ENCODE measurements at regions not wholly inside any gene's neighbourhood (a gene's known extent, or its start where the extent isn't known, plus 50 kb on each side); places are given as distances from the start of the nearest gene placed in this dataset.

- no peak overlapping the region for H3K4me3 ChIP-seq (ENCODE audit: low read length)
- Mint-ChIP-seq H3K36me3 (peaks cover 0 to 1% (median 0%) of the 10 kb centered on the region in 3 donors), H3K4me1 (no peaks in the 10 kb centered on the region), H3K4me3 (no peak overlapping the region), H3K9me3 (peaks cover 0 to 6% (median 4%) of the 10 kb centered on the region in 5 donors), H3K27ac (no peak overlapping the region), H3K27me3 (no peaks in the 10 kb centered on the region)
- ChIA-PET CTCF (no interaction called here), POLR2A (no interaction called here)
- H3K27ac ChIP-seq (ENCODE audit: low read depth, low read length), result no peak overlapping the region
- H3K36me3 ChIP-seq (ENCODE audit: insufficient read depth, low read length), result no peaks in the 10 kb centered on the region
- H3K9me3 ChIP-seq (ENCODE audit: low read length), result no peaks in the 10 kb centered on the region
- no peaks in the 10 kb centered on the region for H3K27me3 ChIP-seq (ENCODE audit: insufficient read depth, low read length, poor library complexity, severe bottlenecking)
- H3K4me1 ChIP-seq (ENCODE audit: insufficient read depth, low read length), result no peaks in the 10 kb centered on the region
- DNase-seq, result no peak
Measured at GRCh38 chr15:46872286-46872980, 844.9 kb upstream of the SEMA6D start.

- Histone ChIP-seq H3K4me3 (ENCODE audit: low read length) (no peak overlapping the region), H3K27me3 (ENCODE audit: insufficient read depth, low read length, poor library complexity, severe bottlenecking) (no peaks in the 10 kb centered on the region), H3K36me3 (ENCODE audit: insufficient read depth, low read length) (no peaks in the 10 kb centered on the region), H3K9me3 (ENCODE audit: low read length) (no peaks in the 10 kb centered on the region), H3K4me1 (ENCODE audit: insufficient read depth, low read length) (no peaks in the 10 kb centered on the region), H3K27ac (ENCODE audit: low read depth, low read length) (no peak overlapping the region)
- DNase-seq, result no peak
- Mint-ChIP-seq H3K4me1 (no peaks in the 10 kb centered on the region), H3K4me3 (no peak overlapping the region), H3K36me3 (peaks cover 0 to 1% (median 0%) of the 10 kb centered on the region in 3 donors), H3K27me3 (no peaks in the 10 kb centered on the region), H3K27ac (no peak overlapping the region), H3K9me3 (peaks cover 0 to 5% (median 4%) of the 10 kb centered on the region in 5 donors)
- CTCF ChIA-PET, result no interaction called here
- POLR2A ChIA-PET, result no interaction called here
Measured at GRCh38 chr15:46872981-46873330, 844.3 kb upstream of the SEMA6D start.

GRCh38 chr15:46879032-46879770 lies 838.1 kb upstream of the SEMA6D start:
- Histone ChIP-seq H3K27me3 (ENCODE audit: insufficient read depth, low read length, poor library complexity, severe bottlenecking) (no peaks in the 10 kb centered on the region), H3K4me1 (ENCODE audit: insufficient read depth, low read length) (no peaks in the 10 kb centered on the region), H3K4me3 (ENCODE audit: low read length) (no peak overlapping the region), H3K9me3 (ENCODE audit: low read length) (no peaks in the 10 kb centered on the region), H3K27ac (ENCODE audit: low read depth, low read length) (no peak overlapping the region), H3K36me3 (ENCODE audit: insufficient read depth, low read length) (no peaks in the 10 kb centered on the region)
- H3K36me3 Mint-ChIP-seq, result peaks cover 0 to 1% (median 0%) of the 10 kb centered on the region in 3 donors
- H3K4me3 Mint-ChIP-seq, result no peak overlapping the region
- no peak for DNase-seq
- H3K27me3 Mint-ChIP-seq, result no peaks in the 10 kb centered on the region
- ChIA-PET POLR2A (no interaction called here), CTCF (no interaction called here)
- peaks cover 0 to 28% (median 12%) of the 10 kb centered on the region in 5 donors for H3K9me3 Mint-ChIP-seq
- no peaks in the 10 kb centered on the region for H3K4me1 Mint-ChIP-seq
- H3K27ac Mint-ChIP-seq, result no peak overlapping the region

GRCh38 chr15:46880791-46881190 lies 836.5 kb upstream of the SEMA6D start:
- no peak overlapping the region for H3K4me3 Mint-ChIP-seq
- Histone ChIP-seq H3K9me3 (ENCODE audit: low read length) (no peaks in the 10 kb centered on the region), H3K36me3 (ENCODE audit: insufficient read depth, low read length) (no peaks in the 10 kb centered on the region), H3K4me3 (ENCODE audit: low read length) (no peak overlapping the region), H3K4me1 (ENCODE audit: insufficient read depth, low read length) (no peaks in the 10 kb centered on the region), H3K27me3 (ENCODE audit: insufficient read depth, low read length, poor library complexity, severe bottlenecking) (no peaks in the 10 kb centered on the region), H3K27ac (ENCODE audit: low read depth, low read length) (no peak overlapping the region)
- peaks cover 0 to 28% (median 11%) of the 10 kb centered on the region in 5 donors for H3K9me3 Mint-ChIP-seq
- H3K4me1 Mint-ChIP-seq, result no peaks in the 10 kb centered on the region
- no peaks in the 10 kb centered on the region for H3K27me3 Mint-ChIP-seq
- no peak for DNase-seq
- POLR2A ChIA-PET, result no interaction called here
- no peak overlapping the region for H3K27ac Mint-ChIP-seq
- CTCF ChIA-PET, result no interaction called here
- H3K36me3 Mint-ChIP-seq, result peaks cover 0 to 1% (median 0%) of the 10 kb centered on the region in 3 donors

GRCh38 chr15:46892621-46893160 lies 824.6 kb upstream of the SEMA6D start:
- no peaks in the 10 kb centered on the region for H3K36me3 Mint-ChIP-seq
- POLR2A ChIA-PET, result no interaction called here
- no peak overlapping the region for H3K4me3 Mint-ChIP-seq
- Histone ChIP-seq H3K4me3 (ENCODE audit: low read length) (no peak overlapping the region), H3K27me3 (ENCODE audit: insufficient read depth, low read length, poor library complexity, severe bottlenecking) (no peaks in the 10 kb centered on the region), H3K27ac (ENCODE audit: low read depth, low read length) (no peak overlapping the region), H3K9me3 (ENCODE audit: low read length) (no peaks in the 10 kb centered on the region), H3K36me3 (ENCODE audit: insufficient read depth, low read length) (no peaks in the 10 kb centered on the region), H3K4me1 (ENCODE audit: insufficient read depth, low read length) (no peaks in the 10 kb centered on the region)
- peaks cover 7 to 23% (median 13%) of the 10 kb centered on the region in 5 donors for H3K9me3 Mint-ChIP-seq
- H3K27me3 Mint-ChIP-seq, result no peaks in the 10 kb centered on the region
- H3K27ac Mint-ChIP-seq, result no peak overlapping the region
- no peaks in the 10 kb centered on the region for H3K4me1 Mint-ChIP-seq
- CTCF ChIA-PET, result no interaction called here
- DNase-seq, result no peak

- ChIA-PET CTCF (no interaction called here), POLR2A (no interaction called here)
Measured at GRCh38 chr15:46894644-46895043, 822.7 kb upstream of the SEMA6D start.

GRCh38 chr15:46897266-46897665 lies 820.0 kb upstream of the SEMA6D start:
- H3K27me3 ChIP-seq (ENCODE audit: insufficient read depth, low read length, poor library complexity, severe bottlenecking), result no peaks in the 10 kb centered on the region
- Mint-ChIP-seq H3K36me3 (no peaks in the 10 kb centered on the region), H3K27me3 (no peaks in the 10 kb centered on the region), H3K27ac (no peak overlapping the region), H3K4me1 (no peaks in the 10 kb centered on the region), H3K4me3 (no peak overlapping the region), H3K9me3 (peaks cover 7 to 17% (median 14%) of the 10 kb centered on the region in 5 donors)
- H3K9me3 ChIP-seq (ENCODE audit: low read length), result no peaks in the 10 kb centered on the region
- no peak overlapping the region for H3K4me3 ChIP-seq (ENCODE audit: low read length)
- ChIA-PET POLR2A (no interaction called here), CTCF (no interaction called here)
- no peaks in the 10 kb centered on the region for H3K4me1 ChIP-seq (ENCODE audit: insufficient read depth, low read length)
- no peaks in the 10 kb centered on the region for H3K36me3 ChIP-seq (ENCODE audit: insufficient read depth, low read length)
- no peak overlapping the region for H3K27ac ChIP-seq (ENCODE audit: low read depth, low read length)
- DNase-seq, result no peak

More at GRCh38 chr15:46894644-46895043, 822.7 kb upstream of the SEMA6D start:
- Mint-ChIP-seq H3K36me3 (no peaks in the 10 kb centered on the region), H3K9me3 (peaks cover 7 to 17% (median 9%) of the 10 kb centered on the region in 5 donors), H3K4me1 (no peaks in the 10 kb centered on the region), H3K27me3 (no peaks in the 10 kb centered on the region), H3K4me3 (no peak overlapping the region), H3K27ac (no peak overlapping the region)
- DNase-seq, result no peak
- no peaks in the 10 kb centered on the region for H3K9me3 ChIP-seq (ENCODE audit: low read length)
- H3K36me3 ChIP-seq (ENCODE audit: insufficient read depth, low read length), result no peaks in the 10 kb centered on the region
- no peaks in the 10 kb centered on the region for H3K27me3 ChIP-seq (ENCODE audit: insufficient read depth, low read length, poor library complexity, severe bottlenecking)
- H3K27ac ChIP-seq (ENCODE audit: low read depth, low read length), result no peak overlapping the region
- H3K4me1 ChIP-seq (ENCODE audit: insufficient read depth, low read length), result no peaks in the 10 kb centered on the region
- H3K4me3 ChIP-seq (ENCODE audit: low read length), result no peak overlapping the region

GRCh38 chr15:46901001-46901400 lies 816.3 kb upstream of the SEMA6D start:
- Histone ChIP-seq H3K36me3 (ENCODE audit: insufficient read depth, low read length) (no peaks in the 10 kb centered on the region), H3K27ac (ENCODE audit: low read depth, low read length) (no peak overlapping the region), H3K4me1 (ENCODE audit: insufficient read depth, low read length) (no peaks in the 10 kb centered on the region), H3K9me3 (ENCODE audit: low read length) (no peaks in the 10 kb centered on the region), H3K27me3 (ENCODE audit: insufficient read depth, low read length, poor library complexity, severe bottlenecking) (no peaks in the 10 kb centered on the region), H3K4me3 (ENCODE audit: low read length) (no peak overlapping the region)
- ChIA-PET POLR2A (no interaction called here), CTCF (no interaction called here)
- Mint-ChIP-seq H3K27me3 (no peaks in the 10 kb centered on the region), H3K9me3 (peaks cover under 1 to 24% (median 13%) of the 10 kb centered on the region in 5 donors), H3K27ac (no peak overlapping the region), H3K4me3 (no peak overlapping the region), H3K36me3 (no peaks in the 10 kb centered on the region), H3K4me1 (no peaks in the 10 kb centered on the region)
- no peak for DNase-seq

Data from CD8-positive, alpha-beta memory T cell (primary cell).